ENCODE measurements at regions not wholly inside any gene's neighbourhood (a gene's known extent, or its start where the extent isn't known, plus 50 kb on each side); places are given as distances from the start of the nearest gene placed in this dataset.

DNA sequence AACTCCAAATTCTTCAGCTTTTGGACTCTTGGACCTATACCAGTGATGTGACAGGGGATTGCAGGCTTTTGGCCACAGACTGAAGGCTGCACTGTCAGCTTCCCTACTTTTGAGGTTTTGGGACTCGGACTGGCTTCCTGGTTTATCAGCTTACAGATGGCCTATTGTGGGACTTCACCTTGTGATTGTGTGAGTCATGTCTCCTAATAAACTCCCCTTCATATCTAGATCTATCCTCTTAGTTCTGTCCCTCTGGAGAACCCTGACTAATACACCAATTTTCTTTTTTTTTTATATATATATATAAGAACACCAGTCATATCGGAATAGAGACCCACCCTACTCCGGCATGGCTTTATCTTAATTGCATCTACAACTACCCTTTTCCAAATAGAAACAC lies 166.8 kb downstream of the ETV1 start:
- DNase-seq, result no peak

- DNase-seq, result no peak
These were observed 162.7 kb downstream of the ETV1 start for GRCh38 chr7:13826752-13827151.

GRCh38 chr7:13827716-13828115 lies 161.8 kb downstream of the ETV1 start:
- no peak for DNase-seq

GRCh38 chr7:13829231-13829630 lies 160.2 kb downstream of the ETV1 start:
- DNase-seq, result no peak

GRCh38 chr7:13829914-13830900 lies 159.3 kb downstream of the ETV1 start:
- DNase-seq, result peak; percentile 64

GRCh38 chr7:13832346-13832745 lies 157.1 kb downstream of the ETV1 start:
- DNase-seq, result peak; percentile 49

DNA sequence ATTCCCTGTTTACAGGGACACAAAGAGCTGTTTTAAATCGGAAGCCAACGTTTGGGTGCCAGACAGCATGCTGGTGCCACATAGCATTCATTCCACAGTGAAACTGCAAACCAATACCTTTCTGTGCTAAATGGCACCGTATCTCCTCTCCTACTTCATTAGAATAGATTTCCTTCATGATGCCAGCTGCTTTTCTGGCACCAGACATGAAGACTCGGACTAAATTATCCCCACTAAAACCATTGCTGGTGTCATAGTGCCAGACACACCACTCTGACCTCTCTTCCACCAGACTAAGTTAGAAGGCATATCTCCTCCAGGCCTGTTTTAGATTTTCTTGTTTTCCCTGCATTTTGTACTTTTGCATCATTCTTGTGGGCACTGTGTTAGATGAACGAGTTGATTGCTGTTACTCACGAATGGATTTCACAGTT lies 155.1 kb downstream of the ETV1 start:
- no peak for DNase-seq

- no peak for DNase-seq
These were observed 154.0 kb downstream of the ETV1 start for GRCh38 chr7:13835442-13835841.

GRCh38 chr7:13839063-13839462 lies 150.4 kb downstream of the ETV1 start:
- no peak for DNase-seq

All from NCI-H226 (cell line).